HCT116 (cell line): ENCODE measurements at regions not wholly inside any gene's neighbourhood (a gene's known extent, or its start where the extent isn't known, plus 50 kb on each side); places are given as distances from the start of the nearest gene placed in this dataset.

Source experiments
- ATAC-seq: fragments of 200-7000 bp; cut with Tn5 transposase; 2 replicates; pipeline ENCODE4 v1.9.1; 2020; ENCODE audit warnings: mild to moderate bottlenecking, moderate library complexity
- BruUV-seq: library from RNA; stranded (reverse); fragments of 400-500 nt; replicated peaks from 2 replicates; lab custom pipeline; 2021; lab: Mats Ljungman, UMichigan
- CTCF ChIA-PET: fragments of 300-600 bp; sonication (Branson Sonifier 250); formaldehyde crosslinking; loops from one replicate; lab custom pipeline; 2021; ENCODE audit warnings: antibody characterized with exemption; lab: Charles Lee
- POLR2A ChIA-PET: fragments of 300-600, 350-600 bp; sonication (Branson Sonifier 250); formaldehyde crosslinking; loops from one replicate; lab custom pipeline; 2021; ENCODE audit warnings: antibody characterized with exemption; lab: Charles Lee
- RAD21 ChIA-PET, 2 experiments: fragments of 300-600 bp; sonication (Branson Sonifier 250); formaldehyde crosslinking; loops; one replicate each; lab custom pipeline; 2023; ENCODE audit warnings: low total read pairs in 2 of 2; ENCODE audit not compliant: uncharacterized antibody in 2 of 2, unreplicated experiment in 2 of 2, low non-redundant PET in 1 of 2; lab: Charles Lee
- DNase-seq: peaks from one replicate; pipeline ENCODE4 v3.0.0-alpha.2; 2010; ENCODE audit warnings: low read depth, low spot score
- H2AFZ ChIP-seq: fragments of 200-600 bp; shearing (Covaris generic), sonication (generic); 2 replicates; pipeline ENCODE4 v1.6.1; 2017; ENCODE audit warnings: low read depth, mixed run types, mixed read lengths, antibody characterized with exemption, low read length; ENCODE audit not compliant: poor library complexity, severe bottlenecking
- H3K27ac ChIP-seq: 2 replicates; pipeline ENCODE4 v1.5.1; 2012; ENCODE audit warnings: low read depth, low read length
- H3K27me3 ChIP-seq: fragments of 200-600 bp; sonication (generic); 2 replicates; pipeline ENCODE4 v1.6.1; 2016; ENCODE audit warnings: mixed run types, low read length, mixed read lengths; ENCODE audit not compliant: insufficient read depth
- H3K36me3 ChIP-seq, 2 experiments: fragments of 200-500 bp in 1 of 2; fragments of 200-600 bp in 1 of 2; sonication (Bioruptor generic) in 1 of 2; sonication (generic) in 1 of 2; 2 replicates each; pipeline versions ENCODE4 v1.5.1 to v1.6.1; 2014 to 2016; ENCODE audit warnings: low read length in 2 of 2, inconsistent platforms in 1 of 2, mixed read lengths in 1 of 2, mixed run types in 1 of 2; ENCODE audit not compliant: insufficient read depth in 2 of 2, control insufficient read depth in 1 of 2
- H3K4me1 ChIP-seq, 2 experiments: fragments of 200-600 bp in 1 of 2; sonication (generic) in 1 of 2; 2 replicates each; pipeline versions ENCODE4 v1.5.1 to v1.6.1; 2012 to 2017; ENCODE audit warnings: low read length in 2 of 2, inconsistent platforms in 1 of 2, mild to moderate bottlenecking in 1 of 2, mixed read lengths in 1 of 2, mixed run types in 1 of 2, moderate library complexity in 1 of 2; ENCODE audit not compliant: insufficient read depth in 2 of 2, control insufficient read depth in 1 of 2
- H3K4me2 ChIP-seq: fragments of 200-600 bp; sonication (generic); 2 replicates; pipeline ENCODE4 v1.6.1; 2017; ENCODE audit warnings: mixed run types, low read length, mixed read lengths
- H3K4me3 ChIP-seq, 2 experiments: fragments of 200-600 bp in 1 of 2; sonication (generic) in 1 of 2; replicated peaks in 1 of 2; 2 replicates each; pipeline ENCODE4 v1.5.1; 2011 to 2016; ENCODE audit warnings: low read length in 2 of 2, control low read depth in 1 of 2, low read depth in 1 of 2, mild to moderate bottlenecking in 1 of 2, mixed read lengths in 1 of 2, mixed run types in 1 of 2
- H3K79me2 ChIP-seq: fragments of 200-600 bp; sonication (generic); 2 replicates; pipeline ENCODE4 v1.6.1; 2017; ENCODE audit warnings: mild to moderate bottlenecking, mixed run types, low read length, moderate library complexity, mixed read lengths; ENCODE audit not compliant: insufficient read depth
- H3K9ac ChIP-seq: fragments of 200-600 bp; sonication (generic); 2 replicates; pipeline ENCODE4 v1.6.1; 2016; ENCODE audit warnings: low read length, mixed read lengths
- H3K9me2 ChIP-seq: fragments of 200-600 bp; sonication (generic), shearing (Covaris generic); 2 replicates; pipeline ENCODE4 v1.6.1; 2017; ENCODE audit warnings: mixed run types, mild to moderate bottlenecking, moderate library complexity; ENCODE audit not compliant: insufficient read depth
- H3K9me3 ChIP-seq, 2 experiments: fragments of 200-500 bp in 1 of 2; fragments of 200-600 bp in 1 of 2; sonication (Bioruptor generic) in 1 of 2; sonication (generic) in 1 of 2; 2 replicates each; pipeline ENCODE4 v1.6.1; 2014 to 2017; ENCODE audit warnings: low read length in 2 of 2, mixed read lengths in 2 of 2, inconsistent platforms in 1 of 2, low read depth in 1 of 2, mild to moderate bottlenecking in 1 of 2, mixed run types in 1 of 2, moderate library complexity in 1 of 2; ENCODE audit not compliant: control insufficient read depth in 1 of 2, insufficient read depth in 1 of 2
- H4K20me1 ChIP-seq: fragments of 200-600 bp; sonication (generic), shearing (Covaris generic); 2 replicates; pipeline ENCODE4 v1.6.1; 2017; ENCODE audit warnings: mixed run types, mild to moderate bottlenecking, moderate library complexity; ENCODE audit not compliant: insufficient read depth
- CEBPB ChIP-seq: IDR thresholded peaks from 2 replicates; pipeline ENCODE4 v1.6.1; 2012; ENCODE audit warnings: low read depth
- EGR1 ChIP-seq: IDR thresholded peaks from 2 replicates; pipeline ENCODE4 v1.6.1; 2012; ENCODE audit warnings: low read depth
- ELF1 ChIP-seq: IDR thresholded peaks from 2 replicates; pipeline ENCODE4 v1.6.1; 2012; ENCODE audit warnings: low read depth, borderline replicate concordance
- EZH2 ChIP-seq: fragments of 200-600 bp; sonication (generic); IDR thresholded peaks from 2 replicates; pipeline ENCODE4 v1.6.1; 2017; ENCODE audit warnings: antibody characterized with exemption, mixed run types
- EZH2phosphoT487 ChIP-seq: fragments of 200-600 bp; IDR thresholded peaks from 2 replicates; pipeline ENCODE4 v1.6.1; 2018; ENCODE audit warnings: antibody characterized with exemption, borderline replicate concordance
- FOSL1 ChIP-seq: IDR thresholded peaks from 2 replicates; pipeline ENCODE4 v1.6.1; 2012; ENCODE audit warnings: low read depth
- JUND ChIP-seq: IDR thresholded peaks from 2 replicates; pipeline ENCODE4 v1.6.1; 2012
- POLR2A ChIP-seq: IDR thresholded peaks from 2 replicates; pipeline ENCODE4 v1.7.0; 2011; ENCODE audit warnings: borderline replicate concordance; ENCODE audit not compliant: insufficient read depth, insufficient read length; ENCODE audit errors: extremely low read depth
- REST ChIP-seq: IDR thresholded peaks from 2 replicates; pipeline ENCODE4 v1.6.1; 2012; ENCODE audit warnings: low read depth
- SP1 ChIP-seq: IDR thresholded peaks from 2 replicates; pipeline ENCODE4 v1.6.1; 2012; ENCODE audit warnings: low read depth
- ZBTB33 ChIP-seq: IDR thresholded peaks from 2 replicates; pipeline ENCODE4 v1.6.1; 2011; ENCODE audit warnings: mild to moderate bottlenecking, low read length, moderate library complexity; ENCODE audit not compliant: insufficient replicate concordance; ENCODE audit errors: extremely low read depth
- ZFX ChIP-seq: fragments of 450-650 bp; IDR thresholded peaks from 2 replicates; pipeline ENCODE4 v1.6.1; 2017
- ZNF274 ChIP-seq: fragments of 200-500 bp; sonication (Bioruptor generic); IDR thresholded peaks from 2 replicates; pipeline ENCODE4 v1.6.1; 2014; ENCODE audit warnings: mild to moderate bottlenecking, low read depth, low read length, inconsistent platforms
- intact Hi-C: fragments of 100-400 bp; cut with micrococcal nuclease; formaldehyde crosslinking; loops from 2 replicates; pipeline ENCODE4 v1.10.0; 2022

GRCh38 chr6:67885081-67886033 lies 749.7 kb upstream of the ADGRB3 start:
- Histone ChIP-seq H3K4me2 (no peak overlapping the region), H3K36me3 (no peaks in the 10 kb centered on the region), H2AFZ (no peak overlapping the region), H3K79me2 (no peaks in the 10 kb centered on the region), H3K9me2 (no peaks in the 10 kb centered on the region), H3K4me3 (no peak overlapping the region), H3K27me3 (no peaks in the 10 kb centered on the region), H3K4me1 (no peaks in the 10 kb centered on the region), H3K9me3 (peaks cover 5 to 23% of the 10 kb centered on the region in 2 experiments; a peak in 2 of 4 replicates), H3K9ac (no peak overlapping the region), H3K27ac (no peak overlapping the region), H4K20me1 (no peaks in the 10 kb centered on the region)
- no peak for ATAC-seq
- no TSS peak for BruUV-seq
- ChIA-PET POLR2A (no interaction called here), CTCF (no interaction called here), RAD21 (no interaction called here)
- no peak for DNase-seq
- no peak for TF ChIP-seq ZFX
- no peak for TF ChIP-seq ZNF274
- no peak for TF ChIP-seq EZH2
- intact Hi-C loops, result no loop called here

- Histone ChIP-seq H3K79me2 (no peaks in the 10 kb centered on the region), H3K9me2 (no peaks in the 10 kb centered on the region), H2AFZ (no peak overlapping the region), H3K27ac (no peak overlapping the region), H3K9ac (no peak overlapping the region), H3K4me2 (no peak overlapping the region), H3K4me3 (no peak overlapping the region), H3K27me3 (no peaks in the 10 kb centered on the region), H3K9me3 (peaks cover 5 to 23% of the 10 kb centered on the region in 2 experiments; a peak in 2 of 4 replicates), H4K20me1 (no peaks in the 10 kb centered on the region), H3K4me1 (no peaks in the 10 kb centered on the region), H3K36me3 (no peaks in the 10 kb centered on the region)
- ATAC-seq (no peak), DNase-seq (no peak)
- ChIA-PET CTCF (no interaction called here), RAD21 (no interaction called here), POLR2A (no interaction called here)
- intact Hi-C loops, result no loop called here
- BruUV-seq, result no TSS peak
- no peak for TF ChIP-seq EZH2phosphoT487
- no peak for TF ChIP-seq POLR2A
- no peak for TF ChIP-seq CEBPB
- TF ChIP-seq SP1, result no peak
- TF ChIP-seq FOSL1, result no peak
- no peak for TF ChIP-seq ELF1
- no peak for TF ChIP-seq REST
- TF ChIP-seq EZH2, result no peak
- no peak for TF ChIP-seq ZBTB33
- no peak for TF ChIP-seq JUND
- no peak for TF ChIP-seq EGR1
- TF ChIP-seq ZNF274, result no peak
Observed at GRCh38 chr6:67884442-67884841, 750.6 kb upstream of the ADGRB3 start.
